Esophagus muscularis mucosa (tissue), 4 donors: ENCODE measurements at regions not wholly inside any gene's neighbourhood (a gene's known extent, or its start where the extent isn't known, plus 50 kb on each side); places are given as distances from the start of the nearest gene placed in this dataset.
"Not testable (repeated sequence)": the region's sequence is repeated elsewhere in the genome, so short reads cannot be mapped to it uniquely, and the experiment has no call there.

Experiments
- DNase-seq: peaks from one replicate; pipeline ENCODE4 v3.0.0-alpha.2; 2017; ENCODE audit errors: extremely low spot score
- H3K27ac ChIP-seq, 4 donors: fragments of 200-600 bp; sonication (generic); replicated peaks in 1 of 4; 1 replicate in 3 of 4; 2 replicates in 1 of 4; pipeline ENCODE4 v1.5.1; 2016 to 2019; ENCODE audit warnings: mild to moderate bottlenecking in 1 of 4
- H3K27me3 ChIP-seq, 4 donors: fragments of 200-600 bp; sonication (generic); one replicate each; pipeline versions ENCODE4 v1.5.1 to v1.6.0; 2016 to 2019
- H3K36me3 ChIP-seq, 4 donors: fragments of 200-600 bp; sonication (generic); one replicate each; pipeline ENCODE4 v1.5.1; 2016 to 2019
- H3K4me1 ChIP-seq, 4 donors: fragments of 200-600 bp; sonication (generic); one replicate each; pipeline ENCODE4 v1.5.1; 2016 to 2019
- H3K4me3 ChIP-seq, 4 donors: fragments of 200-600 bp; sonication (generic); 1 replicate in 2 of 4; 2 replicates in 2 of 4; pipeline ENCODE4 v1.5.1; 2016 to 2019; ENCODE audit warnings: mild to moderate bottlenecking in 4 of 4, moderate library complexity in 1 of 4
- H3K9me3 ChIP-seq, 4 donors: fragments of 200-600 bp; sonication (generic); 1 replicate in 3 of 4; 2 replicates in 1 of 4; pipeline ENCODE4 v1.5.1; 2016 to 2019
- CTCF ChIP-seq, 3 experiments: fragments of 200-600 bp in 2 of 3; fragments of 450-650 bp in 1 of 3; sonication (generic) in 2 of 3; IDR thresholded peaks; one replicate each; pipeline ENCODE4 v1.5.1; 2017 to 2019; ENCODE audit warnings: antibody characterized with exemption in 3 of 3, mild to moderate bottlenecking in 2 of 3, moderate library complexity in 1 of 3
- EP300 ChIP-seq: sonication (generic); formaldehyde crosslinking; IDR thresholded peaks from one replicate; pipeline ENCODE4 v1.6.1; 2017; ENCODE audit warnings: antibody characterized with exemption
- POLR2A ChIP-seq: fragments of 450-650 bp; IDR thresholded peaks from one replicate; pipeline ENCODE4 v1.6.1; 2017; ENCODE audit warnings: antibody characterized with exemption, moderate library complexity, mild to moderate bottlenecking, low read depth
- POLR2AphosphoS5 ChIP-seq, 2 donors: sonication (generic); formaldehyde crosslinking; IDR thresholded peaks; one replicate each; pipeline ENCODE4 v1.6.1; 2017; ENCODE audit warnings: antibody characterized with exemption in 2 of 2
- WGBS: methylation state at CpG from one replicate; pipeline ENCODE4 v1.1.5; 2018; 5-methylcytosine and 5-hydroxymethylcytosine counted together
- intact Hi-C: fragments of 100-400 bp; cut with DNase I; formaldehyde crosslinking; loops from one replicate; pipeline ENCODE4 v1.15.1; 2023

- H3K4me3 ChIP-seq: no peak overlapping the region
- intact Hi-C loops: no loop called here
- no peaks in the 10 kb centered on the region for H3K27me3 ChIP-seq
- TF ChIP-seq EP300 (no peak), CTCF (IDR thresholded peaks at IDR 0.05) (no peak), POLR2A (no peak), POLR2AphosphoS5 (IDR thresholded peaks at IDR 0.05) (no peak)
- no peaks in the 10 kb centered on the region for H3K4me1 ChIP-seq
- no peak for DNase-seq
- WGBS: 68% methylated on average over 1 of the region's 1 CpG
- H3K9me3 ChIP-seq: no peaks in the 10 kb centered on the region
- no peaks in the 10 kb centered on the region for H3K36me3 ChIP-seq
- H3K27ac ChIP-seq: no peak overlapping the region
Measured at GRCh38 chr5:9771079-9771478, 140.9 kb upstream of the TAS2R1 start.

- no peak for DNase-seq
- Histone ChIP-seq H3K4me3 (no peak overlapping the region), H3K27ac (no peak overlapping the region), H3K9me3 (no peaks in the 10 kb centered on the region), H3K4me1 (no peaks in the 10 kb centered on the region), H3K36me3 (no peaks in the 10 kb centered on the region), H3K27me3 (no peaks in the 10 kb centered on the region)
- 79% methylated on average over 3 of the region's 3 CpGs for WGBS
- no peak for TF ChIP-seq POLR2A
- intact Hi-C loops: no loop called here
Measured at GRCh38 chr5:9766581-9766980, 136.4 kb upstream of the TAS2R1 start.

- no peaks in the 10 kb centered on the region for H3K9me3 ChIP-seq
- no peak overlapping the region for H3K27ac ChIP-seq
- TF ChIP-seq EP300 (no peak), POLR2AphosphoS5 (IDR thresholded peaks at IDR 0.05) (no peak), CTCF (IDR thresholded peaks at IDR 0.05) (no peak), POLR2A (no peak)
- DNase-seq: no peak
- no peaks in the 10 kb centered on the region for H3K27me3 ChIP-seq
- H3K36me3 ChIP-seq: no peaks in the 10 kb centered on the region
- H3K4me1 ChIP-seq: no peaks in the 10 kb centered on the region
- 39% methylated on average over 4 of the region's 4 CpGs for WGBS
- intact Hi-C loops: no loop called here
- no peak overlapping the region for H3K4me3 ChIP-seq
Measured at GRCh38 chr5:9765419-9766140, 135.4 kb upstream of the TAS2R1 start.

GRCh38 chr5:9761706-9762105, 131.6 kb upstream of the TAS2R1 start:
- no peaks in the 10 kb centered on the region for H3K36me3 ChIP-seq
- no peak overlapping the region for H3K4me3 ChIP-seq
- no peak overlapping the region for H3K27ac ChIP-seq
- H3K4me1 ChIP-seq: no peaks in the 10 kb centered on the region
- no peak for DNase-seq
- H3K9me3 ChIP-seq: no peaks in the 10 kb centered on the region
- H3K27me3 ChIP-seq: no peaks in the 10 kb centered on the region
- WGBS: 33% methylated on average over 4 of the region's 4 CpGs
- intact Hi-C loops: no loop called here
- TF ChIP-seq CTCF (IDR thresholded peaks at IDR 0.05) (no peak), POLR2AphosphoS5 (IDR thresholded peaks at IDR 0.05) (no peak), EP300 (no peak), POLR2A (no peak)

- H3K4me3 ChIP-seq, H3K9me3 ChIP-seq, H3K27ac ChIP-seq, H3K4me1 ChIP-seq, H3K36me3 ChIP-seq, intact Hi-C loops, H3K27me3 ChIP-seq, DNase-seq: not testable (repeated sequence)
- WGBS: 96% methylated on average over 3 of the region's 5 CpGs
Measured at GRCh38 chr5:9752670-9753069, 122.5 kb upstream of the TAS2R1 start.

GRCh38 chr5:9743507-9743906, 113.4 kb upstream of the TAS2R1 start:
- 83% methylated on average over 3 of the region's 3 CpGs for WGBS
- DNase-seq: no peak
- no peaks in the 10 kb centered on the region for H3K27me3 ChIP-seq
- TF ChIP-seq EP300: no peak
- TF ChIP-seq CTCF (IDR thresholded peaks at IDR 0.05): no peak
- no peak for TF ChIP-seq POLR2A
- no peak for TF ChIP-seq POLR2AphosphoS5 (IDR thresholded peaks at IDR 0.05)
- no peaks in the 10 kb centered on the region for H3K9me3 ChIP-seq
- intact Hi-C loops: no loop called here
- H3K27ac ChIP-seq: no peak overlapping the region
- no peak overlapping the region for H3K4me3 ChIP-seq
- H3K36me3 ChIP-seq: no peaks in the 10 kb centered on the region
- H3K4me1 ChIP-seq: no peaks in the 10 kb centered on the region
